H1 (cell line): ENCODE measurements at regions not wholly inside any gene's neighbourhood (a gene's known extent, or its start where the extent isn't known, plus 50 kb on each side); places are given as distances from the start of the nearest gene placed in this dataset.

Experiments used
- CTCF ChIA-PET: fragments of 300-600 bp; sonication (Branson Sonifier 250); formaldehyde crosslinking; loops from one replicate; lab custom pipeline; 2021; ENCODE audit not compliant: partially characterized antibody; lab: Charles Lee
- POLR2A ChIA-PET: fragments of 300-600 bp; sonication (Branson Sonifier 250); formaldehyde crosslinking; loops from one replicate; lab custom pipeline; 2021; ENCODE audit warnings: inconsistent platforms; ENCODE audit not compliant: partially characterized antibody; lab: Charles Lee
- DNase-seq, 2 experiments: peaks; one replicate each; pipeline versions ENCODE4 v3.0.0 to v3.0.0-alpha.2; 2010 to 2022; ENCODE audit warnings: low spot score in 2 of 2, low read depth in 1 of 2, mixed read lengths in 1 of 2
- FAIRE-seq: peaks from 2 replicates; lab custom pipeline; 2011; peaks lifted over from hg19 to GRCh38; lab: Jason Lieb, UNC
- H2AFZ ChIP-seq: 2 replicates; pipeline ENCODE4 v1.8.1; 2012; ENCODE audit warnings: low read length, inconsistent platforms
- H2AK5ac ChIP-seq: 2 replicates; pipeline ENCODE4 v1.6.1; 2013; ENCODE audit warnings: low read depth, low read length
- H2BK120ac ChIP-seq: replicated peaks from 2 replicates; pipeline ENCODE3; 2013; ENCODE audit warnings: low read depth, low read length, inconsistent platforms
- H2BK12ac ChIP-seq: 2 replicates; pipeline ENCODE4 v1.6.1; 2013; ENCODE audit warnings: low read depth, low read length
- H2BK15ac ChIP-seq: 2 replicates; pipeline ENCODE4 v1.6.1; 2013; ENCODE audit warnings: low read length
- H2BK20ac ChIP-seq: 2 replicates; pipeline ENCODE4 v1.6.1; 2013; ENCODE audit warnings: low read length
- H2BK5ac ChIP-seq: 2 replicates; pipeline ENCODE4 v1.6.1; 2013; ENCODE audit warnings: low read depth, low read length
- H3K14ac ChIP-seq: 2 replicates; pipeline ENCODE4 v1.6.1; 2013; ENCODE audit warnings: inconsistent platforms; ENCODE audit not compliant: insufficient read length
- H3K18ac ChIP-seq: 2 replicates; pipeline ENCODE4 v1.6.1; 2013; ENCODE audit warnings: low read length; ENCODE audit errors: extremely low read depth
- H3K23ac ChIP-seq: 2 replicates; pipeline ENCODE4 v1.6.1; 2013; ENCODE audit warnings: inconsistent platforms; ENCODE audit not compliant: insufficient read length
- H3K23me2 ChIP-seq: 2 replicates; pipeline ENCODE4 v1.6.1; 2013; ENCODE audit warnings: low read depth, low read length
- H3K27ac ChIP-seq: 2 replicates; pipeline ENCODE4 v1.6.1; 2011; ENCODE audit warnings: low read depth, low read length, inconsistent platforms
- H3K27me3 ChIP-seq, 4 experiments: replicated peaks in 1 of 4; 1 replicate in 1 of 4; 2 replicates in 3 of 4; pipeline versions ENCODE4 v1.6.1 to v1.8.1; 2011 to 2013; ENCODE audit warnings: low read length in 3 of 4, mild to moderate bottlenecking in 3 of 4, inconsistent platforms in 2 of 4, mixed read lengths in 2 of 4, moderate library complexity in 1 of 4; ENCODE audit not compliant: control insufficient read depth in 3 of 4, insufficient read depth in 3 of 4; ENCODE audit errors: extremely low read depth in 1 of 4
- H3K36me3 ChIP-seq, 4 experiments: 2 replicates each; pipeline versions ENCODE4 v1.6.1 to v1.8.1; 2011 to 2013; ENCODE audit warnings: mild to moderate bottlenecking in 4 of 4, low read length in 3 of 4, moderate library complexity in 2 of 4, control low read depth in 1 of 4, inconsistent platforms in 1 of 4; ENCODE audit not compliant: insufficient read depth in 4 of 4, control insufficient read depth in 2 of 4
- H3K4ac ChIP-seq: replicated peaks from 2 replicates; pipeline ENCODE3; 2013; ENCODE audit warnings: low read length, low read depth, mixed read lengths, inconsistent platforms; ENCODE audit not compliant: insufficient read length
- H3K4me1 ChIP-seq, 4 experiments: replicated peaks in 1 of 4; 1 replicate in 1 of 4; 2 replicates in 3 of 4; pipeline versions ENCODE4 v1.6.1 to v1.8.1; 2011 to 2013; ENCODE audit warnings: low read length in 3 of 4, inconsistent platforms in 2 of 4, mixed read lengths in 1 of 4; ENCODE audit not compliant: insufficient read depth in 4 of 4, control insufficient read depth in 3 of 4
- H3K4me2 ChIP-seq, 2 experiments: 2 replicates each; pipeline versions ENCODE4 v1.6.1 to v1.8.1; 2011 to 2013; ENCODE audit warnings: low read depth in 2 of 2, low read length in 2 of 2, control low read depth in 1 of 2, inconsistent platforms in 1 of 2, mild to moderate bottlenecking in 1 of 2; ENCODE audit not compliant: insufficient read depth in 1 of 2
- H3K4me3 ChIP-seq, 4 experiments: fragments of 200-600, 300-600 bp in 1 of 4; sonication (generic), shearing (Covaris generic), sonication (Bioruptor Twin) in 1 of 4; 2 replicates each; pipeline versions ENCODE4 v1.5.1 to v1.8.1; 2011 to 2016; ENCODE audit warnings: low read length in 4 of 4, low read depth in 3 of 4, control low read depth in 2 of 4, inconsistent platforms in 2 of 4, mild to moderate bottlenecking in 2 of 4, mixed read lengths in 1 of 4, moderate library complexity in 1 of 4; ENCODE audit not compliant: insufficient read depth in 2 of 4; ENCODE audit errors: extremely low read depth in 1 of 4
- H3K56ac ChIP-seq: replicated peaks from 2 replicates; pipeline ENCODE3; 2013; ENCODE audit warnings: low read depth, mild to moderate bottlenecking, mixed read lengths, low read length, inconsistent platforms; ENCODE audit not compliant: insufficient read length
- H3K79me1 ChIP-seq: 2 replicates; pipeline ENCODE4 v1.6.1; 2013; ENCODE audit warnings: low read depth, low read length, control low read depth
- H3K79me2 ChIP-seq, 2 experiments: 2 replicates each; pipeline versions ENCODE4 v1.6.1 to v1.8.1; 2012 to 2013; ENCODE audit warnings: low read length in 2 of 2, mild to moderate bottlenecking in 2 of 2, inconsistent platforms in 1 of 2; ENCODE audit not compliant: insufficient read depth in 2 of 2, control insufficient read depth in 1 of 2
- H3K9ac ChIP-seq, 4 experiments: replicated peaks in 1 of 4; 1 replicate in 1 of 4; 2 replicates in 3 of 4; pipeline versions ENCODE4 v1.6.1 to v1.8.1; 2011 to 2013; ENCODE audit warnings: low read depth in 3 of 4, low read length in 3 of 4, control low read depth in 2 of 4, mild to moderate bottlenecking in 2 of 4, moderate library complexity in 2 of 4, inconsistent platforms in 1 of 4; ENCODE audit errors: extremely low read depth in 1 of 4
- H3K9me3 ChIP-seq, 2 experiments: 2 replicates each; pipeline versions ENCODE4 v1.6.1 to v1.8.1; 2012 to 2013; ENCODE audit warnings: mild to moderate bottlenecking in 2 of 2, moderate library complexity in 2 of 2, control low read depth in 1 of 2, inconsistent platforms in 1 of 2, low read depth in 1 of 2, low read length in 1 of 2, mixed read lengths in 1 of 2; ENCODE audit not compliant: insufficient read depth in 2 of 2
- H4K20me1 ChIP-seq, 2 experiments: replicated peaks in 1 of 2; 2 replicates each; pipeline versions ENCODE3 to v1.8.1; 2011 to 2013; ENCODE audit warnings: inconsistent platforms in 2 of 2, low read length in 2 of 2, mild to moderate bottlenecking in 1 of 2; ENCODE audit not compliant: insufficient read depth in 2 of 2, control insufficient read depth in 1 of 2
- H4K5ac ChIP-seq: 2 replicates; pipeline ENCODE4 v1.6.1; 2013; ENCODE audit warnings: low read length, low read depth, mixed read lengths, inconsistent platforms; ENCODE audit not compliant: insufficient read length
- H4K8ac ChIP-seq: 2 replicates; pipeline ENCODE4 v1.8.0; 2013; ENCODE audit warnings: mild to moderate bottlenecking, moderate library complexity, low read length, inconsistent platforms; ENCODE audit not compliant: insufficient read depth; ENCODE audit errors: extremely low read depth
- H4K91ac ChIP-seq: replicated peaks from 2 replicates; pipeline ENCODE3; 2013; ENCODE audit warnings: low read length, mixed read lengths, inconsistent platforms; ENCODE audit not compliant: insufficient read length
- CBX5 ChIP-seq: fragments of 300-800, 300-1000 bp; sonication (generic); IDR thresholded peaks from 2 replicates; pipeline ENCODE4 v1.7.1; 2016; ENCODE audit warnings: antibody characterized with exemption, low read length, low read depth
- CHD1 ChIP-seq: IDR thresholded peaks from 2 replicates; pipeline ENCODE4 v1.6.1; 2012; ENCODE audit warnings: low read depth, low read length, improper control_type of control experiment
- MAFK ChIP-seq: IDR thresholded peaks from 2 replicates; pipeline ENCODE4 v1.6.1; 2012; ENCODE audit warnings: low read depth, mild to moderate bottlenecking, improper control_type of control experiment, low read length
- POLR2AphosphoS5 ChIP-seq: IDR thresholded peaks from 2 replicates; pipeline ENCODE4 v1.6.1; 2011; ENCODE audit warnings: low read depth, low read length
- SIX5 ChIP-seq: IDR thresholded peaks from 2 replicates; pipeline ENCODE4 v1.6.1; 2011; ENCODE audit warnings: mild to moderate bottlenecking, low read depth, low read length
- SP1 ChIP-seq: IDR thresholded peaks from 2 replicates; pipeline ENCODE4 v1.6.1; 2011; ENCODE audit warnings: low read depth, low read length
- SRF ChIP-seq: IDR thresholded peaks from 2 replicates; pipeline ENCODE4 v1.6.1; 2011; ENCODE audit warnings: mild to moderate bottlenecking, low read depth, low read length, moderate library complexity
- TAF1 ChIP-seq: IDR thresholded peaks from 2 replicates; pipeline ENCODE4 v1.6.1; 2011; ENCODE audit warnings: mild to moderate bottlenecking, low read depth, low read length
- TBP ChIP-seq: IDR thresholded peaks from 2 replicates; pipeline ENCODE4 v1.6.1; 2011; ENCODE audit warnings: low read depth, low read length, improper control_type of control experiment
- WGBS, 2 experiments: shearing (Covaris generic) in 1 of 2; methylation state at CpG; one replicate each; pipeline versions ENCODE4 v1.1.6 to v1.1.7; 2013 to 2015; ENCODE audit warnings: low lambda C conversion rate in 2 of 2, mixed read lengths in 2 of 2, inconsistent platforms in 1 of 2, low coverage in 1 of 2, missing lambda C conversion rate in 1 of 2; ENCODE audit not compliant: insufficient replicate concordance in 2 of 2, insufficient coverage in 1 of 2, insufficient read length in 1 of 2; ENCODE audit errors: extremely low coverage in 1 of 2, missing lambda C conversion rate in 1 of 2; 5-methylcytosine and 5-hydroxymethylcytosine counted together
- TF ChIP-seq, protein P1 (sequence below), 3 experiments: IDR thresholded peaks; 1 replicate in 2 of 3; 2 replicates in 1 of 3; pipeline versions ENCODE4 v1.5.1 to v1.6.1; 2011; ENCODE audit warnings: low read length in 3 of 3, mild to moderate bottlenecking in 3 of 3, inconsistent platforms in 2 of 3, low read depth in 1 of 3, moderate library complexity in 1 of 3; ENCODE audit not compliant: insufficient read depth in 1 of 3; ENCODE audit errors: control extremely low read depth in 1 of 3

DNA sequence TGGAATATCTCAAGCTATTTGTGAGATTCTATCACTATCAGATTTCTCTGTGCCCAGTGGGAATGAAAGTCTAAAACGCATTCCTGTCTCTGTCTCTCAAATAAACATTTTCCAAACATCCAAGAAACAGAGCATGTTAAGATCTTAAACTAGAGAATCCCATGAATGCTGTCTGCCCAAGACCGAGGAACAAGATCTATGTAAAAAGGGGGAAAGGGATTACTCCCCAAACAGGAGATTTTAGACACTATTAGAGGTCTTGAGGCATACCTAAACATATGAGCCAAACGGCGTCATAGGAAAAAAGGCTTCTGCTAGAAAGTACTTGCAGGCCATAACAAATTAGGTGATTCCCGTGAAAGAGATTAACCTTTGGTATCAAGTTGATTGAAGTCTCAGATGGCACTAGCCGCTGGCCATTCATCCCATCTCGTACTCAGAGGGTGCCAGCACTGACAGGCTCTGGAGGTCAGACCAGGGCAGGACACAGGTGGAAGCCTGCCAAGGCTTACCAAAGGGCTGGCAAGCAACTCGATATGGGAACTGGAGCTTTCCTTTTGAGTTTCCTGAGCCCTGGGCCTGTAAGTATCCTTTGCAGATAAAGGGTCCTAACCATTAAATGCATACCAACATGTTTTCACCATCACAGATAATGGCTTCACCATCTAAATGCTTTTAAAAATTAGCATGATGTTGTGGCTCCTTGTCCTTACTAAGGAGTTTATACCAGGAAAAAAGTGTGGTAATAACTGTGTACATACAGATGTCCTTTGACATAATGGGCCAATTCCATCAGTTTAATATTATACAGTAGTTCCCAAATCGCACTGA is 225.2 kb downstream of the FOXO1 start:
- no peak overlapping the region for H3K4me2 ChIP-seq
- H3K14ac ChIP-seq: no peak overlapping the region
- no peak overlapping the region for H3K9ac ChIP-seq
- no peaks in the 10 kb centered on the region for H3K9me3 ChIP-seq
- DNase-seq (no peak), FAIRE-seq (no peak)
- no peak overlapping the region for H2AFZ ChIP-seq
- H3K56ac ChIP-seq: no peak overlapping the region
- CTCF ChIA-PET: interaction anchor here (1.5 kb wide), 1 partner anchor 246 kb away, joined by 3 read pairs; no protein-coding TSS in a partner anchor
- H3K23ac ChIP-seq: no peak overlapping the region
- no peaks in the 10 kb centered on the region; a peak in 1 of 7 replicates for H3K4me1 ChIP-seq
- TF ChIP-seq SP1 (no peak), POLR2AphosphoS5 (no peak), CHD1 (no peak), TAF1 (no peak), SIX5 (no peak), CBX5 (no peak), TBP (no peak), SRF (no peak), MAFK (no peak)
- TF ChIP-seq, protein P1, sequence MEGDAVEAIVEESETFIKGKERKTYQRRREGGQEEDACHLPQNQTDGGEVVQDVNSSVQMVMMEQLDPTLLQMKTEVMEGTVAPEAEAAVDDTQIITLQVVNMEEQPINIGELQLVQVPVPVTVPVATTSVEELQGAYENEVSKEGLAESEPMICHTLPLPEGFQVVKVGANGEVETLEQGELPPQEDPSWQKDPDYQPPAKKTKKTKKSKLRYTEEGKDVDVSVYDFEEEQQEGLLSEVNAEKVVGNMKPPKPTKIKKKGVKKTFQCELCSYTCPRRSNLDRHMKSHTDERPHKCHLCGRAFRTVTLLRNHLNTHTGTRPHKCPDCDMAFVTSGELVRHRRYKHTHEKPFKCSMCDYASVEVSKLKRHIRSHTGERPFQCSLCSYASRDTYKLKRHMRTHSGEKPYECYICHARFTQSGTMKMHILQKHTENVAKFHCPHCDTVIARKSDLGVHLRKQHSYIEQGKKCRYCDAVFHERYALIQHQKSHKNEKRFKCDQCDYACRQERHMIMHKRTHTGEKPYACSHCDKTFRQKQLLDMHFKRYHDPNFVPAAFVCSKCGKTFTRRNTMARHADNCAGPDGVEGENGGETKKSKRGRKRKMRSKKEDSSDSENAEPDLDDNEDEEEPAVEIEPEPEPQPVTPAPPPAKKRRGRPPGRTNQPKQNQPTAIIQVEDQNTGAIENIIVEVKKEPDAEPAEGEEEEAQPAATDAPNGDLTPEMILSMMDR (IDR thresholded peaks at IDR 0.05; ENCODE audit: control extremely low read depth in 1 of 3, insufficient read depth in 1 of 3, low read depth in 1 of 3, low read length in 3 of 3): no peak
- no peaks in the 10 kb centered on the region for H3K36me3 ChIP-seq
- no peaks in the 10 kb centered on the region for H4K20me1 ChIP-seq
- 86% methylated on average over 9 of the region's 9 CpGs; no CpG with 5 or more reads in 1 of the 2 experiments for WGBS, 2 experiments
- H2BK12ac ChIP-seq: no peak overlapping the region
- H2BK120ac ChIP-seq: no peak overlapping the region
- no peak overlapping the region for H2BK15ac ChIP-seq
- H3K79me2 ChIP-seq: no peaks in the 10 kb centered on the region
- H3K27ac ChIP-seq: no peak overlapping the region
- H3K18ac ChIP-seq: no peak overlapping the region
- H2AK5ac ChIP-seq: no peak overlapping the region
- H3K79me1 ChIP-seq: no peaks in the 10 kb centered on the region
- H4K91ac ChIP-seq: no peak overlapping the region
- H3K4me3 ChIP-seq: no peak overlapping the region
- no peak overlapping the region for H2BK5ac ChIP-seq
- H3K27me3 ChIP-seq: no peaks in the 10 kb centered on the region
- H2BK20ac ChIP-seq: no peak overlapping the region
- H4K8ac ChIP-seq: no peak overlapping the region
- no peaks in the 10 kb centered on the region for H3K23me2 ChIP-seq
- H4K5ac ChIP-seq: no peak overlapping the region
- POLR2A ChIA-PET: no interaction called here
- no peak overlapping the region for H3K4ac ChIP-seq
